ENCODE measurements at regions not wholly inside any gene's neighbourhood (a gene's known extent, or its start where the extent isn't known, plus 50 kb on each side); places are given as distances from the start of the nearest gene placed in this dataset.

GRCh38 chr6:79796197-79796596 lies 151.2 kb downstream of the ELOVL4 start:
- intact Hi-C loops (cut with DNase I), result no loop called here
- Histone ChIP-seq H3K36me3 (no peaks in the 10 kb centered on the region), H3K4me3 (no peak overlapping the region), H3K4me1 (no peaks in the 10 kb centered on the region), H3K27ac (no peak overlapping the region), H3K27me3 (no peaks in the 10 kb centered on the region), H3K9me3 (no peaks in the 10 kb centered on the region)
- DNase-seq (ENCODE audit: extremely low spot score in 2 of 2), result no peak
- TF ChIP-seq POLR2A (IDR thresholded peaks at IDR 0.05) (no peak), POLR2AphosphoS5 (IDR thresholded peaks at IDR 0.05; ENCODE audit: insufficient read depth in 1 of 2, low read depth in 1 of 2) (no peak)
- TF ChIP-seq, protein P1, sequence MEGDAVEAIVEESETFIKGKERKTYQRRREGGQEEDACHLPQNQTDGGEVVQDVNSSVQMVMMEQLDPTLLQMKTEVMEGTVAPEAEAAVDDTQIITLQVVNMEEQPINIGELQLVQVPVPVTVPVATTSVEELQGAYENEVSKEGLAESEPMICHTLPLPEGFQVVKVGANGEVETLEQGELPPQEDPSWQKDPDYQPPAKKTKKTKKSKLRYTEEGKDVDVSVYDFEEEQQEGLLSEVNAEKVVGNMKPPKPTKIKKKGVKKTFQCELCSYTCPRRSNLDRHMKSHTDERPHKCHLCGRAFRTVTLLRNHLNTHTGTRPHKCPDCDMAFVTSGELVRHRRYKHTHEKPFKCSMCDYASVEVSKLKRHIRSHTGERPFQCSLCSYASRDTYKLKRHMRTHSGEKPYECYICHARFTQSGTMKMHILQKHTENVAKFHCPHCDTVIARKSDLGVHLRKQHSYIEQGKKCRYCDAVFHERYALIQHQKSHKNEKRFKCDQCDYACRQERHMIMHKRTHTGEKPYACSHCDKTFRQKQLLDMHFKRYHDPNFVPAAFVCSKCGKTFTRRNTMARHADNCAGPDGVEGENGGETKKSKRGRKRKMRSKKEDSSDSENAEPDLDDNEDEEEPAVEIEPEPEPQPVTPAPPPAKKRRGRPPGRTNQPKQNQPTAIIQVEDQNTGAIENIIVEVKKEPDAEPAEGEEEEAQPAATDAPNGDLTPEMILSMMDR (IDR thresholded peaks at IDR 0.05), result no peak

GRCh38 chr6:79789896-79790295 lies 157.5 kb downstream of the ELOVL4 start:
- intact Hi-C loops (cut with DNase I), result no loop called here
- Histone ChIP-seq H3K4me3 (no peak overlapping the region), H3K9me3 (no peaks in the 10 kb centered on the region), H3K36me3 (no peaks in the 10 kb centered on the region), H3K27ac (no peak overlapping the region), H3K27me3 (no peaks in the 10 kb centered on the region), H3K4me1 (no peaks in the 10 kb centered on the region)
- no peak for DNase-seq (ENCODE audit: extremely low spot score in 2 of 2)
- TF ChIP-seq POLR2A (IDR thresholded peaks at IDR 0.05) (no peak), POLR2AphosphoS5 (IDR thresholded peaks at IDR 0.05; ENCODE audit: insufficient read depth in 1 of 2, low read depth in 1 of 2) (no peak)
- TF ChIP-seq, protein P1 (IDR thresholded peaks at IDR 0.05), result no peak

GRCh38 chr6:79788756-79789155 lies 157.6 kb downstream of the SH3BGRL2 start:
- H3K9me3 ChIP-seq, result no peaks in the 10 kb centered on the region
- no peaks in the 10 kb centered on the region for H3K4me1 ChIP-seq
- no peak overlapping the region for H3K27ac ChIP-seq
- intact Hi-C loops (cut with DNase I), result no loop called here
- H3K27me3 ChIP-seq, result no peaks in the 10 kb centered on the region
- DNase-seq (ENCODE audit: extremely low spot score in 2 of 2), result no peak
- H3K36me3 ChIP-seq, result no peaks in the 10 kb centered on the region
- TF ChIP-seq POLR2A (IDR thresholded peaks at IDR 0.05) (no peak), POLR2AphosphoS5 (IDR thresholded peaks at IDR 0.05; ENCODE audit: insufficient read depth in 1 of 2, low read depth in 1 of 2) (no peak)
- TF ChIP-seq, protein P1 (IDR thresholded peaks at IDR 0.05), result no peak
- no peak overlapping the region for H3K4me3 ChIP-seq

- Histone ChIP-seq H3K27me3 (no peaks in the 10 kb centered on the region), H3K36me3 (no peaks in the 10 kb centered on the region), H3K4me3 (no peak overlapping the region), H3K9me3 (no peaks in the 10 kb centered on the region), H3K4me1 (no peaks in the 10 kb centered on the region), H3K27ac (no peak overlapping the region)
- DNase-seq (ENCODE audit: extremely low spot score in 2 of 2), result no peak
- intact Hi-C loops (cut with DNase I), result no loop called here
- TF ChIP-seq POLR2AphosphoS5 (IDR thresholded peaks at IDR 0.05; ENCODE audit: insufficient read depth in 1 of 2, low read depth in 1 of 2), result no peak
- no peak for TF ChIP-seq POLR2A (IDR thresholded peaks at IDR 0.05)
- TF ChIP-seq, protein P1 (IDR thresholded peaks at IDR 0.05), result no peak
Observed at GRCh38 chr6:79787626-79788025, 156.5 kb downstream of the SH3BGRL2 start.

GRCh38 chr6:79784395-79784753 lies 153.2 kb downstream of the SH3BGRL2 start:
- Histone ChIP-seq H3K27ac (no peak overlapping the region), H3K9me3 (no peaks in the 10 kb centered on the region), H3K27me3 (no peaks in the 10 kb centered on the region), H3K4me1 (no peaks in the 10 kb centered on the region), H3K36me3 (no peaks in the 10 kb centered on the region), H3K4me3 (no peak overlapping the region)
- DNase-seq (ENCODE audit: extremely low spot score in 2 of 2), result no peak
- TF ChIP-seq POLR2AphosphoS5 (IDR thresholded peaks at IDR 0.05; ENCODE audit: insufficient read depth in 1 of 2, low read depth in 1 of 2) (no peak), POLR2A (IDR thresholded peaks at IDR 0.05) (no peak)
- TF ChIP-seq, protein P1 (IDR thresholded peaks at IDR 0.05), result no peak
- intact Hi-C loops (cut with DNase I), result no loop called here

All from vagina (tissue), 2 donors.